ENCODE measurements at regions not wholly inside any gene's neighbourhood (a gene's known extent, or its start where the extent isn't known, plus 50 kb on each side); places are given as distances from the start of the nearest gene placed in this dataset.

DNA sequence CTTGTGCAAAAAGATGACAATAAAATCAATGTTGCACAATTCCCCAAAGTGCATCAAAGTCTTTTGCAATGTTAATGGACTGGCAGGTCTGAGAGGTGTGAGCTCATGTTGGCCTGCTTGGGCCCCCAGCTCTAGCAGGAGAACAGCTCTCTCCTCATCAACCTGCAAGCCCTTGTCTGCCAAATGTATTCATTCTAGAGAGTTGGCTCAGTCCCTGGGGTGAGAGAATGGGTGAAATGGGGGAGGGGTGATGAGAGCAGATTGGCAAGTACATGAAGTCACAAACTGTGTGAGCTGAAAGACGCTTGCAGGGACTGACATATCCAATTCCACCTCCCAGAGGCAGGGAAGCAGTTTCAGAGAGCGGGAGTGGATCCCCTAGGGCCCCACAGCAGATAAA lies 465.1 kb upstream of the ZNF507 start:
- TF ChIP-seq POLR2AphosphoS5 (IDR thresholded peaks at IDR 0.05; ENCODE audit: low read depth, low read length) (no peak), TAF1 (IDR thresholded peaks at IDR 0.05; ENCODE audit: low read depth, low read length) (no peak), POLR2A (IDR thresholded peaks at IDR 0.05; ENCODE audit: low read depth, low read length) (no peak)
